HG03025 (cell line): ENCODE measurements at regions not wholly inside any gene's neighbourhood (a gene's known extent, or its start where the extent isn't known, plus 50 kb on each side); places are given as distances from the start of the nearest gene placed in this dataset.

Source experiments
- ATAC-seq: cut with Tn5 transposase; IDR thresholded peaks from one replicate; pipeline ENCODE4 v1.9.1; 2021; ENCODE audit warnings: mild to moderate bottlenecking, moderate library complexity; ENCODE audit not compliant: unreplicated experiment, low FRiP score

DNA sequence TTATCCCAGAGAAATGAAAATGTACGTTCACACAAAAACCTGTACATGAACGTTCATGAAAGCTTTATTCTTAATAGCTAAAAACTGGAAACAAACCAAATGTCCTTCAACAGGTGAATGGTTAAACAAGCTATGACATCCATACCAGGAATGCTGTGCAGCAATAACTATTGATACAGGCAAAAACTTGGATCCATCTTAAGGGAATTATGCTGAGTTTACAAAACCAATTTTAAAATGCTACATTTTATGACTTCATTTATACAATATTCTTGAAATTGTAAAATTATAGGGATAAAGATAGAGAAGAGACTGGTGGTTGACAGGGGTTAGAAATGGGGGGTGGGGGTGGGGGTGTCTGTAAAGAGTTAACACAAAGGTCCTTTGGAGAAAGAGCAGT is 280.3 kb downstream of the TGFB2 start:
- no peak for ATAC-seq

DNA sequence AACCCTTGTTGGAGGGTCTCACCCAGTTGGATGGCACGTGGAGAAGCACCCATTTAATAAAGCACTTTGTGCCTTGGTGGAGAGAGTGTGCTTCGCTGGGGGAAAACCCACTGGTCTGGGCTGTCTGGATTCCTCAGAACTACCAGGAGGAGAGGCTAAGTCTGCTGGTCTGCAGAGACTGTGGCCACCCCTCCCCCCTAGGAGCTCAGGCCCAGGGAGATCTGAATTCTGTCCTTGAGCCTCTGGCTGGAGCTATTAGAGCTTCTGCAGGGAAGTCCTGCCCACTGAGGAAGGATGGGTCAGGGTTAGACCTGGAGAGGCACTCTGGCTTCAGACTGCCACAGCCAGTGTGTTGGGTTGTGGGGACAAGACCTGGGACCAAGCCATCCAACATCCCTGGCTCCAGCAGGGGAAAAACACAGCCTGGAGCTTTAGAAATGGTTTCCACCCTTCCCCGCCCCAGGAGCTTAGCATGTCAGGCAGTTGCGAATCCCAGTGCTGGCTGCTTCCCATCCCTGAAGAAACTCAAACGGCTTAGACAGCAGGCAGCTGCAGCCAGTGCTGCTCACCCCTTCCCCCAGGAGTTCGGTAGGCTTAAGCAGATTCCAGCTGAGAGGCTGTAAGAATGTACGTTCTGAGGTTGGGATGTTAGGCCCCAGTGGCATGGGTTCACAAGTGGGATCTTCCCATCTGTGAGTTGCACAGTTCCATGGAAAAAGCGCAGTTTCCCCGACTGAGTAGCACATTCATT is 288.3 kb downstream of the TGFB2 start:
- no peak for ATAC-seq

DNA sequence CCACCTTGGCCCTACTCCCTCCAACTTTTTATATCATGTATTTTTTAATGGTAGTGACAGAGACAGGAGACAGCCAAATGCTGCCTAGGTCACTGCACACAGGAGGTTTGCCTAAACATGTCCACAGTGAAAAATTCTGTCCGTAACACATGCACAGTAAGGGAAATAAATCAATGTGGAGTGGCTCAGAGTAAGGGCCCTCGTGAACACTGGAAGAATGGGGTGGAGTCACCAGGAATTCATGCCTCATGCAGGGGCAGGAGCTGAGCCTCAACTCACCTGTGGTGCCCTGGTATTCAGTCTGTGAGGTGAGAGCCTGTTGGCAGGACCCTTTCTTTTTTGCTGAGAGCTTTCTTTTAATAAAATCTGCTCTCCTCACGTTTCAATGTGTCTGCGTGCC is 289.1 kb downstream of the TGFB2 start:
- no peak for ATAC-seq

DNA sequence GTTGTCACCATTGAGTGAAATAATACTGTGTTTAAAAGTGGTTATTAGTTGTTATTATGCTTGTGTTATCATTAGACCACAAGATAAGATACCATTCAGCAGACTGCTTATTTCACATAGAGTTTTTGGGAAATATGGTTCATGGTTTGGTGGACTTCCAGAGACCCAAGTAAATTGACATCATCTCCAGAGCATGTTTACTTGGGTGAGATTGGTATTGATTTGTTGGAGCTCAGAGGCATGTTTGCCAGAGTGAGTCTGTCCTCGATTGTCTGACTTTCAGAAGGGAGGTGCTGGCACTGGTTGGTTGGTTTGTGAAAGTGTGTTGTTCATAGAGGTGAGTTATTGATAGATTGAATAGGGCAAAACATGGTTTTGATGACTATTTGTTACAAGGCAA is 291.4 kb downstream of the TGFB2 start:
- no peak for ATAC-seq

DNA sequence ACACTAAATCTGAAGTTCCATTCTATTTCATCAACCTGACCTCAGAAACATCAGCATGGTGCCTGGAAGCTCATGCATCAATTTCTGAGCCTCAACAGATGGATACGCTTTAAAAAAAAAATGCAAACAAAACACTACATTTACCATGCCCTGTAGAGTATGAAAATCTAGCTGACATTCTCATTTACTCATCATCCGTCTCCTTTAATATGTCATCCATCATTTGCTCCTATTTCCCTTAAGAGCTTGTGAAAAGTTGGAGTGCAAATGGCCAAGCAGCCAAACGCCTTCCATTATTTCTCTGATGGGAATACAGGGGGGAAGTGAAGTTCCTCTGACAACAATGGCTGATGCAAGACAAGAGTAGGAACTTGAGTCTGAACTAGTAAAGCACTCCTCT is 295.0 kb downstream of the TGFB2 start:
- no peak for ATAC-seq

DNA sequence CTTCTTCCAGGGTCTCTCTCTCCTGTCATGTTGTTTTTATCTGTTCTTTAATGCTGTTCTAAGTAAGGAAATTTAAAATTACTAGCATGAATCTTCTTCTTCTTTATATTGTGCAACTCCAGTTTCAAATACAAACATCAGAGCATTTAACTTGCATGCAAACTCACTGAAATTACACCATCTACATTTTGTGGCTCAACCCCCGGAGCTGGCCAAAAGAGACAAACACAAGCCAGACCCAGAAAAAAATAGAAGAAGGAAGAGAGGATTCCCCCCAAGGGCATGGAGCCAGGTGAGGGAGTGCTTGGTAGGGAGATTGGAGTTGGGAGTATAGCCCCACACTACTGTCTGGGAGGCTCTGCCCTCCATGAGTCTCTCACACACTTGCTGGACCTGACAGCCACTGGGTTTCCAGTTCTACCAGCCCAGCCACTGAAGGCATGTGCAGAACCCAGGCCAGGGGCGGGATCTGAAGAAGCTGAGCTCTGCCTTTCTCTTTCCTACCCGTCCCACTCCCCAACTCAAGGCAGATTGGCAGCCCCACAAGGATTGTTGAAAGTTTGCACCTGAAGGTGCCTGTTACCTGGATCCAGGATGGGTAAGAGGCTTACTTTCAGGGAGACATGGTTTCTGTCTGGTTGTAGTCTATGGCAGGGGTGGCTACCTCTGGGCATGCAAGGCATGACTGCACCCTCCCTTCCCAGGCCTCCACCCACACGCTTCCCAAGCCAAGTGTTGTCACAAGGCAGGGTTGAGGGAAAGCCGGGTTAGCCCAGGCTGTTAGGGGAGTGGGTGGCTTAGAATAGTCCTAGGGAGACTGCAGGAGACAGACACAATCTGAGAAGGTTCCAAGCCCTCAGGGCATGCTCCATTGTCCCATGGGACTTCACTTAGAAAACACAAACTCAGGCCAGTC is 297.2 kb downstream of the TGFB2 start:
- ATAC-seq = no peak

DNA sequence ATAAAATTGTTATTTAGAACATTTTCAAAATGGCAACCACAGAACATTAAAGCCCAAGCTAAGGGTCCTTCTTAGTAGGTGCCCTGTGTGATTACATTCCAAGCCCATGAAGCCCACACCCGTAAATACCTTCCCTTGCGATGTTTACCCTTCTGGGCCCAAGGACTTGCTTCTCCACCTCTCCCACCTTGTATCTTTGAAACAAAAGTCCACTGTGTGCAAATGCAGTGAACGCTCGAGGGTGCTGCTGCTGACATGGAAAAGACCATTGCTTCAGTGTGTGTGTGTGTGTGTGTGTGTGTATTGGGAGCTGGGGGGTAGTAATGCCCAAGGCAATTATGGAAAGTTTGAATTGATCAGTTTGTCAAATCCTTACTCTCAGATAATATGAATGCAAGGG is 298.1 kb downstream of the TGFB2 start:
- ATAC-seq = no peak

DNA sequence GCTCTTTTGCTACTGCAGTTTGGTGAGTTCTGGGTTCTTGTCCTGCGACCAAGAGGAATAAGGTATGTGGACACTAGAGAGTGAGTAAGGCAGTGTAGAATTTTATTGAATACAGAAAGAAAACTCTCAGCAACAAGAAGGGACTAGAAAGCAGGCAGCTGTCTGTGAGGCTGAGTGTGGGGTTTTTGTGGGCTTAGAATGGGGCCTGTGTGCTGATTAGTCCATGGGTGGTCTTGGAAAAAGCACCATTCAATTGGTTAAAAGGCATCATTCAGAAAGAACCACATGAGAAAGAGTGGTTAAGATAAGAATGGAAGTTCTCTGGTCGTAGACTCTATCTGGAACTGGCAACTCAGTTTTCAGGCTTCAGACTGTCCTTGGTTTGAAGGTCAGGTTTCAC is 298.8 kb downstream of the TGFB2 start:
- ATAC-seq = no peak

DNA sequence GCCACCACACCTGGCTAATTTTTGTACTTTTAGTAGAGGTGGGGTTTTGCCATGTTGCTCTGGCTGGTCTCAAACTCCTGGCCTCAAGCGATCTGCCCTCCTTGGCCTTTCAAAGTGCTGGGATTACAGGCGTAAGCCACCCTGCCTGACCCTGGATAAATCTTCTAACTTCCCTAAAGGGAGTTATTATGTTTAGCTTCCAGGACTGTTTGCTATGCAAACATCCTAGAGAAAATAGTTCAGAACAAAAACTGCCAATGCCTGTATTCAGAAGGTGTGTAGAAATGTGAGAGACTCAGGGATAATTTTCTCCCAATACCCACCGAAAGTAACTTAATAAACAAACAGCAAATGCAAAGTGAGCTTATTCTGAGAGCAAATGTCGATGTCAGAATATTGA is 301.2 kb downstream of the TGFB2 start:
- ATAC-seq = no peak

DNA sequence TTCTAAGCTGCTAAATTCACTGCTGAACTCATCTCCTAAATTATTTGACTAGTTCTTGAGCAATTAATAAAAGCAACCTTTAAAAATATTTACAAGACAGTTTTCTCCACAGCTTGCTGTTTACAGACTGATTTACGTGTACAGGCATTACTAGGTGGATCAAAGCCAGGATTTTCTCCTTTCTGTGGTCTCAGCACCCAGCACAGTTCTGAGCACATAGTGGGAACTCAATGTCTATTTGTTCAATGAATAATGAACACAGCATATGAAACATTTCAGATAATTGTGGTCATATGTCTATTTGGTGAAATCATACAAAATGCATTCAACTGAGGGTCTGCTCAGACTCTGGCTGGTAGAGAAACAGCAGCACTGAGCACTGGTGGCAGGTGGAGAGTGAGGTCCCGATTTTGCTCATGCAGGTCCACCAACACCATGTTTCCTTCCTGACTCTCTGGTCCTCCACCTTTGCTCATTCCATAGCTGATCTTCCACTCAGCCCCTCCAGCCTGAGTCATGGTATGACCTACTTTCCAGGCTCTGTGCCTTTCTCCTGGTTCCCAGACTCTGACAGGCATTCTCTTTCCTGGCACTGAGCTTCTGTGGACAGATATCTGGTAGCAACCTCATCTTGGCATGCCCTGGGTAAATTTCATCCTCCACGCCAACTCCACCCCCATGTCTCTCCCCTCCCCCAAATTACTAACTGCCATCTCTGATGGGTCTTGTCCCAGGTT is 311.3 kb downstream of the TGFB2 start:
- no peak for ATAC-seq

DNA sequence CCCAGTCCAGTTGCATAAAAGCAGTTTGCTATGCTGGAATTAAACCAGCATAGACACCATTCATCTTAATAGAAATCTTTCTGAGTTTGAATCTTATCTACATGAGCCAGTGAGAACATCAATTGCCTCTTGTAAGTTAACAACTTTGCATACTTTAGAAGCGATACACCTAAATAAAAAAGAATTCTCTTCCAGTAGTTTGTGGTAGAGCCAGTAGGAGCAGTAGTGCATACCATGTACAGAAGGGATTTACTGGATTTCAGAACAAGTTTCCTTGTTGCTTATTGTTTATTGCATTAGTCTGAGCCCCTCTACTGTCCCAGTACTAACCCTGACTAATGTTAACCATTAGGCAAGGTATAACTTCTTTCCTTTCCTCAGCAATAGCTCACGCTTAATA is 313.1 kb downstream of the TGFB2 start:
- ATAC-seq = no peak

DNA sequence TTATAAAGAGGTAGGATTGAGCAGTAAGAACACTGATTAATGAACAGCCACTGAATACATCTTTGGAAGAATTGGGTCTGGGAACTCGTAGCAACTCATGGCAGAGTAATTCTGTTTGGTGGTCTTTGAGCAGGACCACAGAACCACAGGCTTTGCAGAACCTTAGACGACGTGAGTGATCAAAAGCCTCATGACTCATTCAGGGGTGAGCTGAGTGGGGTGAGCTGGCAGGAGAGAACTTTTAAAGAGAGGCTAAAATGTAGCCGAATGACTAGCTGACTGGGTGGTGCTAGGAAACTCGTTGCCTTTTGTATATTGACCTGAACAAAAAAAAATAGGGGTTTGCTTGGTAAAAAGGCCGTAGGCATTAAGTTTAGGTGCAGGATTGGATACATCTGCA is 313.8 kb downstream of the TGFB2 start:
- ATAC-seq = no peak

DNA sequence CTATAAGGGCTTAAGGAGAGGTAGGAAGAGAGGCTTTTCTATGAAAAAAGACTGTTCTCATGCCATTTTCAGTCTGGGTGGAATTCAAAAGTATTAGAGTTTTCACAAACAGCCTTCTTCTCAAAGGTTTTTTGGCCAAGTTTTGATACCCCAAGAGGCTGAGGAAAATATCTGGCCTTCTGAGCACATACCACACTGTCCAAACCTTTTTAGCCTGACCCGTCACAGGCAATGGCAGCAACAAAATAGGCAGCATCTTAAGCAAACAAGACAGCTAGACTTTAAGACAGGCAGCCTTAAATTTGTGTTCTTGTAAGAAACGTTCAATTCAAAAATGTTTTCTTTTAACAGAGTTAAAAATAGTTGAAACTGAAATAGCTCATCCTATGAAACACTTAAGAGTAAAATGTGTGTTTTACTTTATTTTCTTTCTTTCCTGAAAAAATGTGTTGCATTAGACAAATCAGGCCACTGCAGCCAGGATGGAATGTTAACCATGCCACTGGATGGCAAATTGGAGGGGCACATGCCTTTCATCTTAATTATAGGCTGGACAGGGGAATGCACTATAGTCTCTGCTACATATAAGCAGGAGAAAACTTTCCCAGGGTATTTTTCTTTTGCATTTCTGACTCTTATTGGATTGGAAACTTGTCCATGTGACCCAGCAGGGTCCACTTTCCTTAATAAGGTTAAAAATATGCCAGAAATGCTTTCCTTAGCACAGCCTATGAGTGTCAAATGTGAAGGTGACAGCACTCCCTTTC is 315.0 kb downstream of the TGFB2 start:
- ATAC-seq = no peak

DNA sequence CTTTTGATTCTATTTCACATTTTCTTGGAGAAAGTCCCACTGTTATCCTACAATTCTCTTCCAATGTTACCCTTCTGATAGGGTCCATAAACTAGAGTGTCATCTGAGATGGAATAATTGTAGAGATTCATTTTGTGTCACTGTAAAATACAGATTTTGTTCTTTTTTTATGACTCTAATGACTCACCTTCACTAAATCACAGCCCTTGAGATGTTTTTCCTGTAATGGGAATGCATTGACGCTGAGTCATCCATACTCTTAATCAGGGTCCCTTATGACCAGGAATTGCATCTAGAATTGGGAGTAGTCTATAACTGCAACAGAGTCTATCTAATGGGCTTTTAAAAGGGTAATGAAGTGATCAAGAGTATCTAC is 315.5 kb downstream of the TGFB2 start:
- ATAC-seq = no peak

DNA sequence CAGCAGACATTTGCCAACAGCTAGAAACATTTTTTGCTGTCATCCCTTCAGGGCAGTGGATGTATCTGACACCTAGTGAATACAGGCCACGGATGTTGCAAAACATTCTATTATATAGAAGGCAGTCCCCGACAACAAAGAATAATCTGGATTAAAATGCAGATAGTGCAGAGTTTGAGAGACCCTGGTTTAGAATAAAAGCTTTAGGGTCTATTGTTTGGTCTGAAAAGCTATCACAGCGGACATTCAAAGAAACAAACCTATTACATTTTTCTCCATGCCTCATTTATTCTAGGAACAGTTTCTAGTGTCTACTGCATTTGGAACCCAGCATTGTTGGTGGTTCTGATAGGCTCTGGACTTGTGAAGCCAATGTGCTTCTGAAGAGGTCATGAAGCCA is 316.3 kb downstream of the TGFB2 start:
- no peak for ATAC-seq

DNA sequence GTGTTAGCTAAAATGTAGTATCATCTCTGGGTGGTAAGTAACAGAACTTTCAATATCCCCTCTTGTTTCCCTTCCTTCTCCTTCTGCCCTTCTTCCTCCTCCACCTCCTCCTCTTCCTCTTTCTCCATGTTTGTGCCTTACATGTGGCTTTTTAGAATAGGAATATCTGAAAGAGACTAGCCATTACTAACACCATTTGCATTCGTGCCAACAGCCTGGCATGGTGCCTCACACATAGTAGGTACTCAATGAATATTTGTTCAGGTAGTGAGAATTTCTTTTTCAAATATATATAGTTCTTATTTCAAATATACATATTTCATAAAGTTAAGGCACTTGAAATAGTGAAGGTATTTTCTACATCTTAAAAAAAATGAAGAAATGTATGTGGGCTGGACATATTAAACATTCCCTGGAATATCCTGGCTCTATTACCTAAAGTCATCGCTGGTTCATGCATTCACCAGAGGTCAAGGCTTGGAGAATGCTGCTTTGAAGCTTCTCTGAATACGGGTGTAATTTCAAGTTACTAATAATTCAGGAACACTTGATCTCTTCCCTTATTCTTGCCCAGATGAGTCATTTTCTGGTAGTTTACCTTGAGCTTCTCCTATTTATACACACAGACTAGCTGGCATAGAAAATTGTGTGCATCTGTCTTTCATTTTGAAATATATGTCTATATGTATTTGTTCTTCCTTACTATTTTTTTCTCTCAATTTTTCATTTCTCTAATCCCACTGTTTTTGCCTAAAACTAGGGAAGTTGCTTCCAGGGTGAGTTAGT is 319.4 kb downstream of the TGFB2 start:
- ATAC-seq = no peak

DNA sequence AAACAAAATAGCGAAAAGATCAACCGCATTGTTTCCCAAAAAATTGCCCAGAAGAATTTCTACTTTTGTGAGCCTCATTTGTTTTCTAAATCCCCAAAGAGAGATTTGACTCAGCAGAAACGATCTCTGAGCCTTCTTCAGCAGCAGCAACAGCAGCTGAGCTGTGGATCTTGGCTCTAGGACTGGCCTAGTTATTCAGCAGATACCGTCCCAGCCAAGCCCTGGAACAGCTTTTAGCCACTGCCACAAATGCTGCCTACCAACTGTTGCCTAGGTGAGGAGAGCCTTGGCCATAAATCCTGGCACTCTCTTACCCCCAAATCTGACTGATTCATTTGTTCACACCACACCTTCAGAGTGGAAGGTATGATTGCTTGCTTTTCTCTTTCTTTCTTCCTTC is 320.1 kb downstream of the TGFB2 start:
- ATAC-seq = no peak

DNA sequence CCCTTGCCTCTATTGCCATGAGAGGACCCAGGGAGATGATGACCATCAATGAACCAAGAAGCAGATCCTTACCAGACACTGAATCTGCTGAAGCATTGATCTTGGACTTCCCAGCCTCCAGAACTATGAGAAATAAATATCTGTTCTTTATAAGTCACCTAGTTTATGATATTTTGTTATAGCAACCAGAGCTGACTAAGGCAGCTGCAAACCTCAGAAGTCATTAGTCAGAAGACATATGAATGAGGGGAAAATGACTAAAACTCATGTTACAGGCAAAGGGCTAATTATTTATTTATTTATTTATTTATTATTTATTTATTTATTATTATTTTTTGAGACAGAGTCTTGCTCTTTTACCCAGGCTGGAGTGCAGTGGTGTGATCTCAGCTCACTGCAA is 321.1 kb downstream of the TGFB2 start:
- no peak for ATAC-seq

DNA sequence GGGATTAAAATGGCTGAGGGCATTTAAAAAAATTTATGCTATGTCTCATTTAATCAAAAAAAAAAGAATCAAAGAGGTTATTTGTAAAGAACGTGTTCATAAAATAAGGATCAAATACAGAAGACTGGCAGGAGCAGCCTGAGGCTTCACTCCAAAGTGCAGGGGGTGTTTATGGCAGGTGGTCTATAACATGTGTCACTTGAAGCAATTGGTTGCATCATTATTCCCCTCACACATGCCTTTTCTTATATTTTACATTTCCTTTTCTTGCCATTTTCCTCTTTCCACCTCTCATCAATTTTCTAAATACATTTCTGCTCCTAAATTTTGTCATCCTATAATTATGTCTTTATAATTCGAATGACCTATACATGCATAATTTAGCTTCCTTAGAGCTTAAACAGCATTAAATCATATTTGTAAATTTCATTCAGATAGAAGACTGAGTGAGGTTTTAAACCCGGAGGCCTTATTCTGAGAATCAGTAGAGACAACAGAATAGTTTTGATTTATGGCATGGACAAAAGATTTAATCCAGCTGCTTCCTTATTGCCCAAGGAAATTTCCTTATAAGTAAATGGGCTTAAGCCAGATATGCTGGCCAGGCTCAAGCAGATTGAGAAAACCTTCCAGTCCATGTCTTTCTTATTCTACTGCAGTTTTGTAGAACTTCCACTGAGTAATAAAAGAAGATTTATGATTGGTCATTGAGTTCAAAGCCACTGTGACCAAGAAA is 322.8 kb downstream of the TGFB2 start:
- no peak for ATAC-seq
